H1 (cell line): ENCODE measurements at regions not wholly inside any gene's neighbourhood (a gene's known extent, or its start where the extent isn't known, plus 50 kb on each side); places are given as distances from the start of the nearest gene placed in this dataset.

Experiments
- CTCF ChIA-PET: fragments of 300-600 bp; sonication (Branson Sonifier 250); formaldehyde crosslinking; loops from one replicate; lab custom pipeline; 2021; ENCODE audit not compliant: partially characterized antibody; lab: Charles Lee
- POLR2A ChIA-PET: fragments of 300-600 bp; sonication (Branson Sonifier 250); formaldehyde crosslinking; loops from one replicate; lab custom pipeline; 2021; ENCODE audit warnings: inconsistent platforms; ENCODE audit not compliant: partially characterized antibody; lab: Charles Lee
- DNase-seq, 2 experiments: peaks; one replicate each; pipeline versions ENCODE4 v3.0.0 to v3.0.0-alpha.2; 2010 to 2022; ENCODE audit warnings: low spot score in 2 of 2, low read depth in 1 of 2, mixed read lengths in 1 of 2
- FAIRE-seq: peaks from 2 replicates; lab custom pipeline; 2011; peaks lifted over from hg19 to GRCh38; lab: Jason Lieb, UNC
- H2AFZ ChIP-seq: 2 replicates; pipeline ENCODE4 v1.8.1; 2012; ENCODE audit warnings: low read length, inconsistent platforms
- H2AK5ac ChIP-seq: 2 replicates; pipeline ENCODE4 v1.6.1; 2013; ENCODE audit warnings: low read depth, low read length
- H2BK120ac ChIP-seq: replicated peaks from 2 replicates; pipeline ENCODE3; 2013; ENCODE audit warnings: low read depth, low read length, inconsistent platforms
- H2BK12ac ChIP-seq: 2 replicates; pipeline ENCODE4 v1.6.1; 2013; ENCODE audit warnings: low read depth, low read length
- H2BK15ac ChIP-seq: 2 replicates; pipeline ENCODE4 v1.6.1; 2013; ENCODE audit warnings: low read length
- H2BK20ac ChIP-seq: 2 replicates; pipeline ENCODE4 v1.6.1; 2013; ENCODE audit warnings: low read length
- H2BK5ac ChIP-seq: 2 replicates; pipeline ENCODE4 v1.6.1; 2013; ENCODE audit warnings: low read depth, low read length
- H3K14ac ChIP-seq: 2 replicates; pipeline ENCODE4 v1.6.1; 2013; ENCODE audit warnings: inconsistent platforms; ENCODE audit not compliant: insufficient read length
- H3K18ac ChIP-seq: 2 replicates; pipeline ENCODE4 v1.6.1; 2013; ENCODE audit warnings: low read length; ENCODE audit errors: extremely low read depth
- H3K23ac ChIP-seq: 2 replicates; pipeline ENCODE4 v1.6.1; 2013; ENCODE audit warnings: inconsistent platforms; ENCODE audit not compliant: insufficient read length
- H3K23me2 ChIP-seq: 2 replicates; pipeline ENCODE4 v1.6.1; 2013; ENCODE audit warnings: low read depth, low read length
- H3K27ac ChIP-seq: 2 replicates; pipeline ENCODE4 v1.6.1; 2011; ENCODE audit warnings: low read depth, low read length, inconsistent platforms
- H3K27me3 ChIP-seq, 4 experiments: replicated peaks in 1 of 4; 1 replicate in 1 of 4; 2 replicates in 3 of 4; pipeline versions ENCODE4 v1.6.1 to v1.8.1; 2011 to 2013; ENCODE audit warnings: low read length in 3 of 4, mild to moderate bottlenecking in 3 of 4, inconsistent platforms in 2 of 4, mixed read lengths in 2 of 4, moderate library complexity in 1 of 4; ENCODE audit not compliant: control insufficient read depth in 3 of 4, insufficient read depth in 3 of 4; ENCODE audit errors: extremely low read depth in 1 of 4
- H3K36me3 ChIP-seq, 4 experiments: 2 replicates each; pipeline versions ENCODE4 v1.6.1 to v1.8.1; 2011 to 2013; ENCODE audit warnings: mild to moderate bottlenecking in 4 of 4, low read length in 3 of 4, moderate library complexity in 2 of 4, control low read depth in 1 of 4, inconsistent platforms in 1 of 4; ENCODE audit not compliant: insufficient read depth in 4 of 4, control insufficient read depth in 2 of 4
- H3K4ac ChIP-seq: replicated peaks from 2 replicates; pipeline ENCODE3; 2013; ENCODE audit warnings: low read length, low read depth, mixed read lengths, inconsistent platforms; ENCODE audit not compliant: insufficient read length
- H3K4me1 ChIP-seq, 4 experiments: replicated peaks in 1 of 4; 1 replicate in 1 of 4; 2 replicates in 3 of 4; pipeline versions ENCODE4 v1.6.1 to v1.8.1; 2011 to 2013; ENCODE audit warnings: low read length in 3 of 4, inconsistent platforms in 2 of 4, mixed read lengths in 1 of 4; ENCODE audit not compliant: insufficient read depth in 4 of 4, control insufficient read depth in 3 of 4
- H3K4me2 ChIP-seq, 2 experiments: 2 replicates each; pipeline versions ENCODE4 v1.6.1 to v1.8.1; 2011 to 2013; ENCODE audit warnings: low read depth in 2 of 2, low read length in 2 of 2, control low read depth in 1 of 2, inconsistent platforms in 1 of 2, mild to moderate bottlenecking in 1 of 2; ENCODE audit not compliant: insufficient read depth in 1 of 2
- H3K4me3 ChIP-seq, 4 experiments: fragments of 200-600, 300-600 bp in 1 of 4; sonication (generic), shearing (Covaris generic), sonication (Bioruptor Twin) in 1 of 4; 2 replicates each; pipeline versions ENCODE4 v1.5.1 to v1.8.1; 2011 to 2016; ENCODE audit warnings: low read length in 4 of 4, low read depth in 3 of 4, control low read depth in 2 of 4, inconsistent platforms in 2 of 4, mild to moderate bottlenecking in 2 of 4, mixed read lengths in 1 of 4, moderate library complexity in 1 of 4; ENCODE audit not compliant: insufficient read depth in 2 of 4; ENCODE audit errors: extremely low read depth in 1 of 4
- H3K56ac ChIP-seq: replicated peaks from 2 replicates; pipeline ENCODE3; 2013; ENCODE audit warnings: low read depth, mild to moderate bottlenecking, mixed read lengths, low read length, inconsistent platforms; ENCODE audit not compliant: insufficient read length
- H3K79me1 ChIP-seq: 2 replicates; pipeline ENCODE4 v1.6.1; 2013; ENCODE audit warnings: low read depth, low read length, control low read depth
- H3K79me2 ChIP-seq, 2 experiments: 2 replicates each; pipeline versions ENCODE4 v1.6.1 to v1.8.1; 2012 to 2013; ENCODE audit warnings: low read length in 2 of 2, mild to moderate bottlenecking in 2 of 2, inconsistent platforms in 1 of 2; ENCODE audit not compliant: insufficient read depth in 2 of 2, control insufficient read depth in 1 of 2
- H3K9ac ChIP-seq, 4 experiments: replicated peaks in 1 of 4; 1 replicate in 1 of 4; 2 replicates in 3 of 4; pipeline versions ENCODE4 v1.6.1 to v1.8.1; 2011 to 2013; ENCODE audit warnings: low read depth in 3 of 4, low read length in 3 of 4, control low read depth in 2 of 4, mild to moderate bottlenecking in 2 of 4, moderate library complexity in 2 of 4, inconsistent platforms in 1 of 4; ENCODE audit errors: extremely low read depth in 1 of 4
- H3K9me3 ChIP-seq, 2 experiments: 2 replicates each; pipeline versions ENCODE4 v1.6.1 to v1.8.1; 2012 to 2013; ENCODE audit warnings: mild to moderate bottlenecking in 2 of 2, moderate library complexity in 2 of 2, control low read depth in 1 of 2, inconsistent platforms in 1 of 2, low read depth in 1 of 2, low read length in 1 of 2, mixed read lengths in 1 of 2; ENCODE audit not compliant: insufficient read depth in 2 of 2
- H4K20me1 ChIP-seq, 2 experiments: replicated peaks in 1 of 2; 2 replicates each; pipeline versions ENCODE3 to v1.8.1; 2011 to 2013; ENCODE audit warnings: inconsistent platforms in 2 of 2, low read length in 2 of 2, mild to moderate bottlenecking in 1 of 2; ENCODE audit not compliant: insufficient read depth in 2 of 2, control insufficient read depth in 1 of 2
- H4K5ac ChIP-seq: 2 replicates; pipeline ENCODE4 v1.6.1; 2013; ENCODE audit warnings: low read length, low read depth, mixed read lengths, inconsistent platforms; ENCODE audit not compliant: insufficient read length
- H4K8ac ChIP-seq: 2 replicates; pipeline ENCODE4 v1.8.0; 2013; ENCODE audit warnings: mild to moderate bottlenecking, moderate library complexity, low read length, inconsistent platforms; ENCODE audit not compliant: insufficient read depth; ENCODE audit errors: extremely low read depth
- H4K91ac ChIP-seq: replicated peaks from 2 replicates; pipeline ENCODE3; 2013; ENCODE audit warnings: low read length, mixed read lengths, inconsistent platforms; ENCODE audit not compliant: insufficient read length
- BACH1 ChIP-seq: IDR thresholded peaks from 2 replicates; pipeline ENCODE4 v1.6.1; 2012; ENCODE audit warnings: low read length, improper control_type of control experiment
- HDAC2 ChIP-seq, 2 experiments: fragments of 300-600 bp in 1 of 2; sonication (generic) in 1 of 2; IDR thresholded peaks; 2 replicates each; pipeline ENCODE4 v1.6.1; 2011 to 2012; ENCODE audit warnings: low read depth in 2 of 2, low read length in 2 of 2, mild to moderate bottlenecking in 2 of 2, moderate library complexity in 2 of 2, borderline replicate concordance in 1 of 2, inconsistent platforms in 1 of 2
- WGBS, 2 experiments: shearing (Covaris generic) in 1 of 2; methylation state at CpG; one replicate each; pipeline versions ENCODE4 v1.1.6 to v1.1.7; 2013 to 2015; ENCODE audit warnings: low lambda C conversion rate in 2 of 2, mixed read lengths in 2 of 2, inconsistent platforms in 1 of 2, low coverage in 1 of 2, missing lambda C conversion rate in 1 of 2; ENCODE audit not compliant: insufficient replicate concordance in 2 of 2, insufficient coverage in 1 of 2, insufficient read length in 1 of 2; ENCODE audit errors: extremely low coverage in 1 of 2, missing lambda C conversion rate in 1 of 2; 5-methylcytosine and 5-hydroxymethylcytosine counted together

- WGBS, 2 experiments = 87% methylated on average over 8 of the region's 8 CpGs; no CpG with 5 or more reads in 1 of the 2 experiments
- Histone ChIP-seq H3K27me3 (no peaks in the 10 kb centered on the region), H3K4ac (no peak overlapping the region), H3K23me2 (no peaks in the 10 kb centered on the region; the same call in 1 of the 2 replicates), H2BK15ac (no peak overlapping the region), H4K5ac (no peak overlapping the region), H3K18ac (no peak overlapping the region), H2AFZ (no peak overlapping the region), H2BK20ac (no peak overlapping the region), H3K56ac (no peak overlapping the region), H2BK120ac (no peak overlapping the region), H3K14ac (no peak overlapping the region), H3K9me3 (no peaks in the 10 kb centered on the region), H4K20me1 (no peaks in the 10 kb centered on the region), H2BK5ac (no peak overlapping the region), H3K4me3 (no peak overlapping the region), H3K79me2 (no peaks in the 10 kb centered on the region), H3K23ac (no peak overlapping the region), H3K36me3 (no peaks in the 10 kb centered on the region), H4K91ac (no peak overlapping the region), H3K4me1 (no peaks in the 10 kb centered on the region), H2AK5ac (no peak overlapping the region), H3K79me1 (no peaks in the 10 kb centered on the region), H3K27ac (no peak overlapping the region), H3K4me2 (no peak overlapping the region), H2BK12ac (no peak overlapping the region), H4K8ac (no peak overlapping the region), H3K9ac (no peak overlapping the region)
- FAIRE-seq (no peak), DNase-seq (no peak)
- TF ChIP-seq BACH1 = no peak
- no peak for TF ChIP-seq HDAC2 (IDR thresholded peaks at IDR 0.05; ENCODE audit: borderline replicate concordance in 1 of 2, low read depth in 2 of 2, low read length in 2 of 2)
- ChIA-PET POLR2A (no interaction called here), CTCF (no interaction called here)
Observed at GRCh38 chr17:69669441-69670178, 255.1 kb downstream of the MAP2K6 start.
